ENCODE measurements at regions not wholly inside any gene's neighbourhood (a gene's known extent, or its start where the extent isn't known, plus 50 kb on each side); places are given as distances from the start of the nearest gene placed in this dataset.

GRCh38 chr2:36255863-36256262 is 99.7 kb upstream of the CRIM1 start:
- TF ChIP-seq, protein P1, sequence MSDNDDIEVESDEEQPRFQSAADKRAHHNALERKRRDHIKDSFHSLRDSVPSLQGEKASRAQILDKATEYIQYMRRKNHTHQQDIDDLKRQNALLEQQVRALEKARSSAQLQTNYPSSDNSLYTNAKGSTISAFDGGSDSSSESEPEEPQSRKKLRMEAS (IDR thresholded peaks at IDR 0.05; ENCODE audit: low read depth) = no peak
- TF ChIP-seq FOSL2 (IDR thresholded peaks at IDR 0.05; ENCODE audit: borderline replicate concordance, low read depth) = no peak

Data from SK-N-SH (cell line).